ENCODE measurements at regions not wholly inside any gene's neighbourhood (a gene's known extent, or its start where the extent isn't known, plus 50 kb on each side); places are given as distances from the start of the nearest gene placed in this dataset.
"Not testable (repeated sequence)": the region's sequence is repeated elsewhere in the genome, so short reads cannot be mapped to it uniquely, and the experiment has no call there.

- DNase-seq = no peak
- no peaks in the 10 kb centered on the region for H3K9me3 ChIP-seq
- no peaks in the 10 kb centered on the region for H3K4me1 ChIP-seq
- H3K36me3 ChIP-seq = no peaks in the 10 kb centered on the region
- TF ChIP-seq CTCF (IDR thresholded peaks at IDR 0.05; ENCODE audit: low read depth, low read length) = no peak
- no peak overlapping the region for H3K4me3 ChIP-seq (ENCODE audit: low read depth, low read length)
- no peaks in the 10 kb centered on the region for H3K27me3 ChIP-seq
These were observed 859.2 kb upstream of the PRKX start for GRCh38 chrX:4572691-4573090.

GRCh38 chrX:4570151-4570550 is 856.7 kb upstream of the PRKX start:
- no peak for TF ChIP-seq CTCF (IDR thresholded peaks at IDR 0.05; ENCODE audit: low read depth, low read length)

GRCh38 chrX:4560192-4560591 is 846.7 kb upstream of the PRKX start:
- Histone ChIP-seq H3K36me3 (no peaks in the 10 kb centered on the region), H3K27me3 (no peaks in the 10 kb centered on the region), H3K4me1 (no peaks in the 10 kb centered on the region), H3K9me3 (no peaks in the 10 kb centered on the region), H3K4me3 (ENCODE audit: low read depth, low read length) (no peak overlapping the region)
- DNase-seq = no peak
- TF ChIP-seq CTCF (IDR thresholded peaks at IDR 0.05; ENCODE audit: low read depth, low read length) = no peak

More at GRCh38 chrX:4570151-4570550, 856.7 kb upstream of the PRKX start:
- Histone ChIP-seq H3K36me3 (no peaks in the 10 kb centered on the region), H3K4me1 (no peaks in the 10 kb centered on the region), H3K9me3 (no peaks in the 10 kb centered on the region), H3K27me3 (no peaks in the 10 kb centered on the region), H3K4me3 (ENCODE audit: low read depth, low read length) (no peak overlapping the region)
- DNase-seq = no peak

- no peak for DNase-seq
- Histone ChIP-seq H3K9me3 (no peaks in the 10 kb centered on the region), H3K27me3 (no peaks in the 10 kb centered on the region), H3K4me3 (ENCODE audit: low read depth, low read length) (no peak overlapping the region), H3K4me1 (no peaks in the 10 kb centered on the region), H3K36me3 (no peaks in the 10 kb centered on the region)
- no peak for TF ChIP-seq CTCF (IDR thresholded peaks at IDR 0.05; ENCODE audit: low read depth, low read length)
These were observed 836.6 kb upstream of the PRKX start for GRCh38 chrX:4550018-4550417.

- no peaks in the 10 kb centered on the region for H3K4me1 ChIP-seq
- peak; percentile 71 for TF ChIP-seq CTCF (IDR thresholded peaks at IDR 0.05; ENCODE audit: low read depth, low read length)
- H3K9me3 ChIP-seq = no peaks in the 10 kb centered on the region
- H3K27me3 ChIP-seq = no peaks in the 10 kb centered on the region
- no peak overlapping the region for H3K4me3 ChIP-seq (ENCODE audit: low read depth, low read length)
- no peaks in the 10 kb centered on the region for H3K36me3 ChIP-seq
- peak; percentile 6 for DNase-seq
These were observed 833.9 kb upstream of the PRKX start for GRCh38 chrX:4547213-4547836.

- H3K4me1 ChIP-seq; H3K9me3 ChIP-seq; H3K36me3 ChIP-seq; DNase-seq; H3K27me3 ChIP-seq; H3K4me3 ChIP-seq (ENCODE audit: low read depth, low read length): not testable (repeated sequence)
These were observed 832.7 kb upstream of the PRKX start for GRCh38 chrX:4546178-4546577.

DNA sequence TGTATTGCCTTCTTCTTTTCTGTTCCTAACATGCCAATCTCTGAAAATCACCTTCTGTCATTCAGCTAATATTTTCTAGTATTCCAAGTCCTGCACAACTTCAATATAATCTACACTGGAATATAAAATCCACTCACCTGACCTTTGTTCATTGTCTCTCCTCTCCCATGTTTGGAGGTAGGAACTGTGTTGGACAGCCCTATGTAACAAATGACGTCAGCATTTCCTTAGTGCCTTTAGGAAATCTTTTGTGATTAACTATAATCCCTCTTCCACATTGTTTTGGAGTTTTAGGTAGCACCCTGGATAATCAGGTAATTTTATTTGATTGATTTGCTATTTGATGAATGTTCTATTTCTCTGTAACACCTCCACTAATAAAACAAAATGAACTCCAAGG is 814.8 kb upstream of the PRKX start:
- H3K27me3 ChIP-seq = no peaks in the 10 kb centered on the region
- H3K4me1 ChIP-seq = no peaks in the 10 kb centered on the region
- DNase-seq = no peak
- H3K9me3 ChIP-seq = no peaks in the 10 kb centered on the region
- H3K4me3 ChIP-seq (ENCODE audit: low read depth, low read length) = no peak overlapping the region
- H3K36me3 ChIP-seq = no peaks in the 10 kb centered on the region
- TF ChIP-seq CTCF (IDR thresholded peaks at IDR 0.05; ENCODE audit: low read depth, low read length) = no peak

Measured in BE2C (cell line).